G401 (cell line): ENCODE measurements at regions not wholly inside any gene's neighbourhood (a gene's known extent, or its start where the extent isn't known, plus 50 kb on each side); places are given as distances from the start of the nearest gene placed in this dataset.

Experiments used
- DNase-seq: peaks from one replicate; pipeline ENCODE4 v3.0.0-alpha.2; 2015; ENCODE audit warnings: low spot score
- in situ Hi-C: cut with HindIII; loops from 2 replicates; pipeline ENCODE4 v1.10.0; 2016; ENCODE audit warnings: low sequenced_read_pairs, mixed read lengths

DNA sequence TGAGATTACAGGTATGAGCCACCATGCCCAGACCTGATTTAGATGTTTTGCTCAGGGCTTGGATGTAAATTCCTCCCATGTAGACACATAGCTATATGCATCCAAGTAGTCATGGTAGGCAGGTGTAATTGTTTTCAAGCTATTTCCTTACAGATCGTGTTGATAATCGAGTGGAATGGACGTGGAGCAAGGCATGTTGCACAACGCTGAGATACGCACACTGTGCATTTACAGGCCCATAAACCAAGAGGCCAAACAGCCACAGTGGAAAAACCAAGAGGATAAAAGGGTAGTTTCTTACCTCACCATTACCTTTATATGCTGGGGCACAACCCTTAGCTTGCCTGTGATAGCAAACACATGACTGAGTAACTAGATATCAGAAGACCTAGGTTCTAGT is 51.0 kb upstream of the ADGRF1 start:
- DNase-seq: no peak
- in situ Hi-C loops: no loop called here

- no peak for DNase-seq
- in situ Hi-C loops: no loop called here
These were observed 49.9 kb upstream of the ADGRF1 start for GRCh38 chr6:47091886-47092668.
